GM19240 (cell line): ENCODE measurements at regions not wholly inside any gene's neighbourhood (a gene's known extent, or its start where the extent isn't known, plus 50 kb on each side); places are given as distances from the start of the nearest gene placed in this dataset.
A peak's percentile ranks its signal among the peaks of the same experiment; 100 is the strongest.
"Not testable (repeated sequence)": the region's sequence is repeated elsewhere in the genome, so short reads cannot be mapped to it uniquely, and the experiment has no call there.

Experiments
- DNase-seq: peaks from one replicate; pipeline ENCODE4 v3.0.0; 2011; ENCODE audit warnings: low spot score; ENCODE audit not compliant: insufficient read length

DNA sequence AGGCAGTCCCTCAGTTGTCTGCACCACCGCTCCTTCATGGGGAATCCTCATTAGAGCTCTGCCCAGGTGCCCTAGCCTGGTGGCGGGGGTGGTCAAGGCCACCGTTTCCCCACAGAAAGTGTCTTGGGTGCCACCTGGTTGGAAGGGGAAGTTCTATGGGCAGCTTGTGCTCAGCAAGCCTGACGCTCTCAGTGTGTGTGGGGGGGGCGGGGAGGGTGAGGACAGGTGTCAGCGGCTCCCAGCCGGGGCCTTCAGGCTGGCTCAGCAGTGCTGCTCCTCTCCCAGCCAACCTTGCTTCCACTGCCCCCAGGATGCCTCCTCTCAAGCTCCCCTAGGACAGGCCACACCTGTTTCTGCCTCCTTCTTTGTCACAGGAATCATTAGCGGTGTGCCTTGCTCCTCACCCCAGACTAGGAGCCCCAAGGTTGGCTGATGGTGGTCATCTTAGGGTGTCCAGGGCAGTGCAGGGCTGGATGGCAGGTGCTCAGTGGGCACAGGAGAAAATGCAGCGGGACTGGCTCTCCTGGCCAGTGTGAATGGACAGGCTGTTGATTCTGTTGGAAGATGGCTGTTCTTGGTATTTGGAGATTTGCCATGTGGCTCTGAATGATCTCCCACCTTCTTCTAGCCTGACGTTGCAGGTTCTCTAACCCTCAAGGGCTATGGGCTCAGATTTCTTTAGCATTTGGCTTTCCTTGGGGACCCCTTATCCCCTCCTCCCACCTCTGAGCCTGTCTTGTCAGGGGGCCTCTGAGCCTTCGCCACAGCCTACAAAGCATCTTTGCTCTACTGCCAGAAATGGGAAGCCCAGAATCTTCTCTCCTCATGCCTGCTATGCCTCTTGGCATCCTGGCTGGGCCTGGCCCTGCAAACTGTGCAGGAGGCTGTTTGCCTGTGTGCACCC, 185.8 kb upstream of the HS6ST1 start:
- DNase-seq = no peak

DNA sequence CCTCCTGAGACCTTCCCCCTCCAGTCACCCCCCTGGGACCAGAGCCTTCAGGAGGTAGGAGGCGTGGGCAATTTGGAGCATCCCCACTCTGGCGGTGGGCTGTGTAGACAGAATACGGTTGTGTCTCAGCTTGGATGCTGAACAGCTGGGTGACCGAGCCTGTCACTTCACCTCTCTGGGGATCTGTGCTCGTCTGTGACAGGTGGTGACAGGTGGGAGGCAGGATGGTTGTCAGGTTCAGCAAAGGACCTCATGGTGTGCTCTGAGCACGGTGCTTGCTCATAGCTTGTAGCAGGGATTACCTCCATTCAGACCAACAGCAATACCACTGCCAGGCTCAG, 186.5 kb upstream of the HS6ST1 start:
- DNase-seq = no peak

DNA sequence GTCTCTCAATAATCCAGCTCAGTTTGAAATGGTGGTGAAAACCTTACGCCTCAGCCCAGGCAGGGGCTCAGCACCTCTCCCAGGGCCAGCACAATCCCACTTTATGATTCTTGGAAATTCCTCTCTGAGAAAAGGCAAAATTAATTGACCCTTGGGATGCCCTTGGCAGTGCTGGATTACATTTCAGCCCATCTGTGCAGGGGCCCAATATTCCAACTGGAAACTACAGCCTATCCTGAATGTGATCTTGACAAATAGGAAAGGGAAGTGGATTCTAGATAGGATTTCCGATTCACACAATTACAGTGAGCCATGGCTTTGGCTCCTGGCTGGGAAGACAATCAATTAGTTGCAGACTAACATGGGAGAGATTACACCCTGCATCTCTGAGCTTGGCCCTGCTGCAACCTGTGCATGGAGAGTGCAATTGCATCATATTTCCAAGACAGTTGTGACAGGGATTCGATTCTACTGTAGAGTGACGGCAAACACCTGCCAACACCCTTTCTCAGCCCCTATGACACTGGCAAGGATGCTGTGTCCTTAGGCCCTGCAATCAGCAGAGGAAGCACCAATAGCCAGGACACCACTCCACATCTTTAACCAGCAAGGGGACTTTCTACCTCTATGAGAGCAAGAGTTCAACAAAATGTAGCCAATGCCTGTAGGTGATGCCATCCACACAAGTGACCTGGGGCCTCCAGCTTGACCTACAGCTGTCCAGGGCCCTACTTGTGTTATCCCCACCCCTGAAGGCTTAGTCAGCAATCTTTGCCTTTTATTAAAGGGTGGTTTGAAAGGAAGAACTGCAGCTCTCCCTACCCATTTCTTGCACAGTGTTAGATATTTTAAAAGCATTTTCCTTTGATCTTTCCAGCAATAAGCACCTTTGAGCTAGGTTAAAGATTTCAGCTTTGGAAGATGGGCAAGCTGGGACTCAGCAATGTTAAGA, 187.2 kb upstream of the HS6ST1 start:
- DNase-seq = no peak

DNA sequence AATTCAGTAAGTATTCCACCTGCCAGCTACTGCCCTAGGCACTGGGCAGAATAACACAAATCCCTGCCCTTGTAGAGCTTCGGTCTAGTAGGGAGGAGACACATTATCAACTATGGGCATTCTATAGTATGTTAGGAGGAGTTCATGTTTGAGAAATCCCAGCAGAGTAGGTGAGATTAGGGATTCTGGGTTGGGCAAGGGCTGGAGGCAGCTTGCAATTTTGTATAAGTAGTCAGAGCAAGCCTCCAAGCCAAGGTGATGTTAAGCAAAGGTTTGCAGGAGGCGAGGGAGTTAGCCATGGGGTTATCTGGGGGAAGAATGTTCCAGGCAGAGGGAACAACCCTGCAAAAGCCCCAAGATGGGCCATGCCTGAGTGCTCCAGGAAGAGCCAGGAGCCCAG, 187.9 kb upstream of the HS6ST1 start:
- DNase-seq = no peak

DNA sequence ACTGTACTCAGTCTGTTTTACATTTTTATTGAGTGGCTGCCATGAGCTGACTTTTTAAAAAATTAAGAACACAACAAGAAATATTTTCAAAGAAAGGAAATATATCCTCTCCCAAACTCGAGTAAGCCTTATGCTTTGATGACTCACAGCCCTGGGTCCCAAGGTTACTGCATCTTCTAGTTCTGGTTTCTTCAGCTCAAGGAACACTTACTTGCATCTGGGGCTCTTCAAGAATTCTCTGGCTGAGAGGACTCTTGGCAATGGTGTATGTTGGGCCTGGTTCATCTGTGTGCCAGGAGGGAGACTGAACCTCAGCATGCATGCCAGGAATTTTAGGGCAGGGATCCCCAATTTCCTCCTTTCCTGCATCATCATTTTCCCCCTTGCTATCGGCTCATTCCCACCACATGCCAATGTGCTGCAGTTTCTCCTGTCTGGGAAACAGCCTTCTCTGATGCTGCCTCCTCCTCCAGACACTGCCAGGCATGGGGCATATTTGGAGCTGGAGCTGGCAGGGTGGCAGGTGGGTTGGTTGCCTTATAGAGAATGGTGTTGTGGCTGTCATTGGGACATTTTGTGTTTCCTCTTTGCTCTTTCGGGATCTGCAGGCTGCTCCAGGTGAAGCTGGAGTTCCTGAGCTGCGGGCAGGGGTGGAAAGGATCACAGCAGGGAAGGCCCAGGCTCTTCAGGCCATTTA, 192.2 kb upstream of the HS6ST1 start:
- no peak for DNase-seq

DNA sequence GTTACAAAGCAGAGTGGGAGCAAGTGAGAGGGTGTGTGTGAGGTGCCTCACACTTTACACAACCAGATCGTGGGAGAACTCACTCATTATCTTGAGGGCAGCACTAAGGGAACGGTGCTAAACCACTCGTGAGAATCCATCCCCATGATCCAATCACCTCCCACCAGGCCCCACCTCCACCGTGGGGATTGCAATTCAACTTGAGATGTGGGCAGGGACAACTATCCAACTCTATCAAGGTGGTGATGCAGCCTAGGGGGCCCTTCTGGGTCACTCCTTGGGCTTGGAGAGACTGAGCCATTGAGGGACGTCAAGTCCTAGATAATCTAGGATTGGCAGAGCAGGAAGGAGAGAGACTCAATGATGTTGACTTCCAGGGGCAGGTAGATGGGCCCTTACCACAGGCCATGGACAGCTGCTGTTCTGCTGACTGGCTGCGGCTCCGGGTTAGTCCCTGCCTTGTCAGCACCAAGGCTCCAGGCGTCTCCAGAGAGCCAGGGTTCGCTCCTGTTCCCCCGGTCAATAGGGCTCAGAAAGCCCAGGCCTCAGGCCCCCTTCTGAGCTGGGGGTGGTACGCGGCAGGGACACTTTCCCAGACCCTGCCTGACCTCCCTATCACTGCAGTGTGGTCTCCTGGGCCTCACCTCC, 193.2 kb upstream of the HS6ST1 start:
- no peak for DNase-seq

DNA sequence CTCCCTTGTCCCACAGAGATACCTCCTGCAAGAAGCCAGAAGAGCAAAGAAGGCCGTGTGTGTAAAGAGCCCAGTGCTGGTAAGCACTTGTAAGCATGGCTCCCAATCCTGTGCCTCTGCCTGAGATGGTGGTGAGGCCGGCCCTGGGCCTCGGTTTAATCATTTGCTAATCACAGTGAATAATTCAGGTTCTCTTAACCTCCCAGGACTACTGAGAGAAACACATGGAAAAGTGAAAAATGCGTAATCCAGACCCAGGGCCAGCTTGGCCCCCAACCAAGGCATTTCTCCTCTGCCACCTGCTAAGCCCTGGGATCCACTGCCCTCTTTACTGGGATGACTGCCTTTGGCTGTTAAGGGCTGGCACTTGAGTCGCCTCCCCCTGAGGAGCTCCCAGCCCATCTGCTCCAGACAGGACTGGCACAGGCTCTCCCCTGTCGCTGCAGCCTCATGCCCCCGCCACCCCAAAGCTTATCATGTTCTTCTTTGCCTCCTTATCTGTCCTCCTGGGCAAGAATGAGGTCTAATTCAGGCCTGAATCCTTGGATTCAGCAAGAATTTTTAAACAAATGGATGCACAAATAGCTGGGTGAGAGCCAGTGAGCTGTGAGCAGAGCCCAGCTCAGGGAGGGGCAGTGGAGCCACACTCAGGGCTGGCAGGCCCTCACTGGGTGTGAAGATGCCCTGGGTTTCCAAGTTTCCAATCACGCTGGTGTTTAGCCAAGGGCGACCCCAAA, 193.9 kb upstream of the HS6ST1 start:
- DNase-seq = no peak

DNA sequence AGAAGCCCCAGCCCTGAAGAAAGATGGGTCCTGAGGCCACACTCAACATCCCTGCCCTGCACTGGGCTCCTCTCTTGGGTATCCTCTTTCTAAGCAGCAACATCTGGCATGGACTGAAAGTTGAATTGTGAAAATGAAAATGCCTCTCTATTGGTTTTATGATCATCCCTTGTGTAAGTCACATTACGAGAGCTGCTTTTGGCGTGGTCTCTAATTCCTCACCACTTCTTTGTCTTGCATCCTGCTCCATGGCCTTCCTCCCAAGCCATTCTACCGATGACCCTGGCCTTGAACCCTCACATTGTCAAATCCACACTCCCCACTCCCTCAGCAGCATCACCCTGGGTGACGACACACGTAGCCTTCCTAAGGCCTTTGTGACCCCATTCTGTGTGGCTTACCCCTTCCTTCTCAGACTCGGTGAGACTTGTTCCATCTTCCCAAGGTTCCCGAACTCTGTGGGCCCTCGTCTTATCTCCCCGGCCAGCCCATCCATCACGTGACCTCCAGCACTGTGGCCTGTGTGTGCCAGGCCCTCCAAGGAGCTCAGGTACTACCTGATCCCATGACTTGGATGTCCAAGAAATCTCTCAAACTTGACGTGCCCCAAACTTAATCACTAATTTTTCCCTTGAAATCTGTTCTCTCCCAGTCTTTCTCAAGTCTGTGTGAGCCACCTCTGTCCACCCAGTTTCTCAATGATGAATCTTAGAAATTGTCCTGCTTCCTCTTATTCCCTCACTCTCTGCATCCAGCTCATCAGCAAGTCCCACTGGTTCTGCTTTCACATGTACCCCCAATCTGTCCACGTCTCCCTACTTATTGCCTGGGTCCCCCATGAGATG, 194.7 kb upstream of the HS6ST1 start:
- no peak for DNase-seq

DNA sequence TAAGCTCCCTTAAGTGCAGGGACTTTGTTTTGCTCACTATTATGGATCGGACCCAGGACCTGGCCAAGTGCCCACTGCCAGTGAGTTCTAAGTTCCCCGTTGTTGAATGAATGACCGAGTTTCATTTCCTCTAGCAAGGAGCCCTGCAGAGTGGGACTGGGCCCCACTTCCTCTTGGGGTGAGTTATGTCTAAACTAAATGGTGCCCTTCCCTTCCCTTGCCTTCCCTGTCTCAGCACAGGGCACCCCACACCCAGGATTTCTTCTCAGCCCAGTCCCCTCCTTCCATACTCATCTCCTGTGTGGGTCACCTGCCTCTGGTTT, 195.3 kb upstream of the HS6ST1 start:
- DNase-seq = no peak

DNA sequence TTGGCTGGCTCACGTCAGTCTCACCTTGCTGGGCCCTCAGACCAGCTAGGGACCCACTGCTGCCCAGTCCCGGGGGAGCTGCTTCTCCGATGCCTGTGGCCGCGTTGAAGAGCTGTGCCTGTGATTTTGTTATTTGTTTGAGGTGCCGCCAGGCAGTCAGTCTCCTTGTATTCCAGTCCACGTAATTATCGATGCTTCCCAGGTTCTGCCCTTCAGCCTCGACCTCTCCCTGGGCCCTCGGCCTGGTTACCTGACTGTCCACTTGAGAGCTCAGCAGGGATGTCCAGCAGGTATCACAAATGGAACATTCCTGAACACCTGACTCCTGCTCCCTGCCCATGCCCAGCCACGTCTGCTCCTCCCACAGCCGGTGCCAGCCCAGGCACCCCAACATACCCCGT, 195.9 kb upstream of the HS6ST1 start:
- DNase-seq = no peak

DNA sequence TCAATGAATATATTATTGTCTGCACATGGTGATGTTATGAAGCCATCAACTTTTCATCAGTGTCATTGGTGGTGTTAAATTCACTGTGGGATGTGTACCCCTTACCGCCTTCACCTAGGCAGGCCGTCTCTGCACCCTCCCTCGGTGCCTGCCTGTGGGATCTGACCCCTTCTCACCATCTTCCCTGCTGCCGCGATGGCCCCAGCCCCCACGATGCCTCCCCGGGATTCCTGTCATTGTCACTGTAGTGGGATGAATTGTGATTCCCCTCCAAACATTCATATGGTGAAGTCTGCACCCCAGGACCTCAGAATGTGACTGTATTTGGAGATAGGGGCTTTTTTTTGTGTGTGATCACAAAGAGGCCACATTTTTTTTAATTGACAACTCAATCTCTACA, 198.3 kb upstream of the HS6ST1 start:
- no peak for DNase-seq

DNA sequence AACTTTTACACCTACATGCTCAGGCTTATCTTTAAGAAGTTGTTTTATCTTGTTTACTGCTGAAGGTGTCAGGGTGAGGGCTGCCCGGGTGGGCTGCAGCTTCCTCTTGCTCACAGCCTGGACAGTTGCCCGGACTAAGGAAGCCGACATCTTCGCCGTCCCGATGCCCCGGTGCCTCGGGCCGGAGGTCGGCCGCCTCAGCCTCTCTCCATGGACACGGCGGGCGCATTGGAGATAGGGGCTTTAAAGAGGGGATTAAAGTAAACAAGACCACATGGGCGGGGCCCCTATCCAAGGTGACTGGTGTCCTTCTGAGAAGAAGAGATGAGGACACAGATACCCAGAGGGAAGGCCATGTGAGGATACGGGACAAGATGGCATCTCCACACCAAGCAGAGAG, 200.4 kb upstream of the HS6ST1 start:
- not testable (repeated sequence) for DNase-seq

DNA sequence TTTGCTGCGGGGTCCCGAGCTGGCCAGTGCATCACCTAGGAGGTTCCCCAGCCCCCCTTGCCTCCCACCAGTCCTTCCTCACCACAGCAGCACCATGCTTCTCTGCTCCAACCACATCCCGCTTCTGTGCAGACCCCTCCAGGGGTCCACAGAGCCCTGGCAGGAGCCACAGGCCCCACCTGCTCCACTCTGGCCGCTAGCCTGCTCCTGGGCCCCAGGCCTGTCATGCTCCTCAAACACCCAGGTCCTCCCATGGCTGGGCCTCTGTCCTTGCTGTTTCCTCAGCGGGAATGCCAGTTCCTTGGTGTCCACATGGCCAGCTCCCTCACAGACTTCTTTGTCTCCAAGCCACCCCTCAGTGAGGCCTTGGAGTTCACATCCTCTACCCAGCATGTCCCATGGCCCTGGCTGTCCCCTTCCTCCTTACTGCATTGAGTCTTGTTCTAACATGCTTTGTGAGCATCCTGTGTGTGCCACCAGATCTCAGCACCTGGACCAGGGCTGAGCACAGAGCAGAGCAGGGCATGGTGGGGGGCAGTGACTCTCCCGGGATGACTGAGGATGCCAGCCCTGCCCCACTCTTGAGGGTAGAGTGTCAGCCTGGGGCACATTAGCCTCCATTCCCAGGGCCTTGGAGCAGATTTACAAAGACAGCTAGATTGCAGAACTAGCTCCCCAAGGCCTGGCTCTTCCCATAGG, 201.0 kb upstream of the HS6ST1 start:
- DNase-seq = no peak

DNA sequence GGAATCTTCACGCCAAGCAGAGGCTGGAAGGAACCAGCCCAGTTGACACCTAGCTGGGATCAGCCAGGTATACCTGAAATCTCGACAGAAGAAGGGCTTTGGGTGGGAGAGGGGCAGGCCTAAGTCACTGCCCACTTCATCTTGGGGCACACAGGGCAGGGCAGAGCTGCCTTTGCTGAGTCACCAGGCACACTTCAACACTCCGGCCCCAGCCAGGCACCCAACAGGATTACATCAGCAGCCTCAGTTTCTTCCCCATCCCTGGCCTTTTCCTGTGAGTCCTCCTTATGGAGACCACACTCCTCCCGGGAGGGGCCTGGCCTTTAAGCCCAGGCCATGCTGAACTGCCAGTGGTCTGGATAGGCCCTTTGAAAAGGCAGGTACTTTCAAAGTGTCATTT, 201.7 kb upstream of the HS6ST1 start:
- no peak for DNase-seq

DNA sequence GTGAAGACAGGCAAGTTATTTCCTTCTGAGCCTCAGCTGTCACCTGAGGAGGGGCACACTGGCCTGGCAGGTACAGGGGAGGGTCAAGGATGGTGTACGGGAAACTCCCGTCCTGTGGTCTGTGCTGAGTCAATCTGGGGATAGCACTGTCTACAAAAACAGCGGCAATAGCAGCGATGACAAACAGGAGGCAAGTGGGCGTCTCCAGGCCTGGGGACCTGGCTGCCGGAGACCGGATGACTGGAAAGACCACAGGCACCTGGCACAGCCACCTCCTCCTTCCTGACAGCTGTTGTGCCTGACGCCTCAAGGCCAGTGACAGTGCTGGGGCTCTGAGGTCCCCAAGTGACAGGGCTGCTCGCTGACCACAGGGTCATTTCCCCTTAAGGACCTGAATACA, 202.1 kb upstream of the HS6ST1 start:
- peak; percentile 63 for DNase-seq

DNA sequence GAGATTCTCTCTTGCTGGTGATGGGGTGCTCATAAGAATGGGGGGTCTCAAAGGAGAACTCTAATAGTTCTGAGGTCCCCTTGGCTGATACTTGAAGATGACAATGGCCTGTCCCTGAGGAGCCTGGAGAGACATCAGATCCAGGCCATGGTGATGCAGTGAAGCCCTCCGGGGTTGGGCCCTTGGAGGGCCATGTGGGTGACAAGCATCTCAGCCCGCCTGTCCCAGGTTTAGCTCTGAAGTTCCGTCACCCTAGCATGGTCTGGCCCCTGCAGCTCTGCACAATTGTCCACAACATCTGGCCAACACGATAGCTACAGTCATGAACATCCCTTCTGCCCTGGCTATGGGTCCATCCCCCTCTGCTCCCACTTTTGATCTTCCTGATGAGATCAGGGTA, 202.8 kb upstream of the HS6ST1 start:
- no peak for DNase-seq

DNA sequence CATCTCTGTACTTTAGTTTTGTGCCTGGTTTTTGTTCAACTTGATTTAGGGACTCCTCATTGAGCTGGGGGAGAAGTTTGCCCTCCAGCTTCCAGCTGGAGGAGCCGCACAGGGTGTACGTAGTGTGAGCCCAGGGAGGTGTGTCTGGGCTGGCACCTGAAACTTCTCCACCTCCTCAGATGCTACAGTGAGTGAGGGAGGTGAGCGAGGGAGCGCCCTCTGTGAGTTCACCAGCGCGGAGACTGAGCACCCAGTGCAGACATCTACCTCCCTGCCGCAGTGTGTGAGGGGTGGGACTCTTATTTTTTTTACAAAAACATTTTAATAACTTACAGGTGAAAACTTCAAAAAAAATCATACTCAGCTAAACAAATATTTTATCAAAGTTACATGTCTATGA, 204.2 kb upstream of the HS6ST1 start:
- no peak for DNase-seq

DNA sequence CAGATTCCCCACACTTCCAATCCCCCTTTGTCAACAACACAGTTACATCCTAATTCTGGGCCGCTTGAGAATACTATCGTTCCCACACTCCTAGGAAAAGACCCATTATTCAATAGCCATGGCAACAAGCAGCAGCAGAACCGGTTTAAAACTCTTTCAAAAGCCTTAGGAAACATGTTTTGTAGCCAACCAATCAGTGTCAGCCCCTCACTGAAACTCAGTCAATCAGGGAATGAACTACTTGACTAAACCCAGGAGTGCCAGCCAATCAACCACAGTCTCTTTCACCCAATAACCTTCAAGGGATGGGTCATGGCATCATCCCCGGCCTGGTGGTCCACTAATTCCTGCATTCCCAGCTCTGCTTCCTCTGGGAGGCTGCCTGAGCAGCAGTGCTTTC, 204.8 kb upstream of the HS6ST1 start:
- DNase-seq = no peak

DNA sequence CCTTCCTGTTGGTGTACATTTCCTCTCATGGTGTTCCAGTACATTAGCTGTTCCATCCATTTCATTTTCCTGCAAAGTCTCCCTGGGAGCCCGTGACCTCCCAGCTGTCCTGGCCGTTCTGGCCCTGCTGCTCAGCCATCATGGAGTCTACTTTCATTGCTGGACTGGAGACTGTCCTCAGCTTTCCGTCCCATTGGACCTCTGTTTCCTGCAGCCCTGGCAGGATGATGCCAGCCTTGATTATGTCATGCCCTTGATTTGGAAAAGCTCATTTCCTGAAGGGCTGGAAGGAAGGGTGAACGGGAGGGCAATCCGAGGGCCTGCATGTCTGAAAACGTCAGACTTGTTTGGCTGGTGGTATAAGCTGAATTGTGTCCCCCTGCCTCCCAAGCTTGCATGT, 205.5 kb upstream of the HS6ST1 start:
- no peak for DNase-seq
